ENCODE measurements at regions not wholly inside any gene's neighbourhood (a gene's known extent, or its start where the extent isn't known, plus 50 kb on each side); places are given as distances from the start of the nearest gene placed in this dataset.
A peak's percentile ranks its signal among the peaks of the same experiment; 100 is the strongest.

GRCh38 chr2:187008111-187008510 is 159.1 kb upstream of the ZSWIM2 start:
- no peaks in the 10 kb centered on the region for H3K9me3 ChIP-seq (ENCODE audit: control insufficient read depth, insufficient read depth, low read length)
- H4K91ac ChIP-seq (ENCODE audit: insufficient read depth, low read depth, low read length) = no peak overlapping the region
- no peak overlapping the region for H4K8ac ChIP-seq (ENCODE audit: low read depth in 2 of 2, low read length in 2 of 2)
- H2AK5ac ChIP-seq (ENCODE audit: low read depth, low read length) = no peak overlapping the region
- H2BK20ac ChIP-seq (ENCODE audit: low read depth, low read length) = no peak overlapping the region
- no peaks in the 10 kb centered on the region for H4K20me1 ChIP-seq (ENCODE audit: insufficient read depth, low read length)
- in situ Hi-C loops (cut with MboI; ENCODE audit: low sequenced_read_pairs) = no loop called here
- H2BK15ac ChIP-seq (ENCODE audit: low read depth, low read length) = no peak overlapping the region
- no peaks in the 10 kb centered on the region for H3K79me1 ChIP-seq (ENCODE audit: low read depth in 1 of 2, low read length in 2 of 2)
- DNase-seq (peak; percentile 43), ATAC-seq (ENCODE audit: low read depth) (peak; percentile 71)
- intact Hi-C loops (cut with micrococcal nuclease) = no loop called here
- no peak overlapping the region for H2BK5ac ChIP-seq (ENCODE audit: low read depth, low read length, poor library complexity, severe bottlenecking)
- H3K4me2 ChIP-seq (ENCODE audit: low read depth, low read length) = no peak overlapping the region
- no peak overlapping the region for H3K4me3 ChIP-seq (ENCODE audit: insufficient read depth, low read depth, low read length)
- H3K56ac ChIP-seq (ENCODE audit: extremely low read depth, insufficient read depth, low read length) = no peak overlapping the region
- no peak overlapping the region for H2AFZ ChIP-seq (replicated peaks; ENCODE audit: low read length, poor library complexity)
- no peak overlapping the region for H3K4ac ChIP-seq (ENCODE audit: low read depth, low read length)
- H3K14ac ChIP-seq (replicated peaks; ENCODE audit: low read depth, low read length) = no peak overlapping the region
- no peak overlapping the region for H3K23ac ChIP-seq (ENCODE audit: low read depth, low read length)
- no peak overlapping the region for H2BK120ac ChIP-seq (ENCODE audit: low read depth, low read length)
- no peaks in the 10 kb centered on the region for H3K9me1 ChIP-seq (ENCODE audit: insufficient read depth, low read length)
- ChIA-PET POLR2A (ENCODE audit: unreplicated experiment) (no interaction called here), CTCF (no interaction called here)
- no peaks in the 10 kb centered on the region for H3K4me1 ChIP-seq (ENCODE audit: control insufficient read depth, insufficient read depth, low read length)
- no peak overlapping the region for H4K5ac ChIP-seq (ENCODE audit: low read depth, low read length)
- no TSS peak for BruUV-seq (replicated peaks)
- H3K36me3 ChIP-seq (ENCODE audit: control insufficient read depth, insufficient read depth, low read length) = no peaks in the 10 kb centered on the region
- TF ChIP-seq USF2 (IDR thresholded peaks at IDR 0.05; ENCODE audit: low read depth, low read length) (no peak), RAD21 (IDR thresholded peaks at IDR 0.05; ENCODE audit: low read length) (no peak), MAZ (IDR thresholded peaks at IDR 0.05; ENCODE audit: borderline replicate concordance, low read depth, low read length) (no peak), RFX5 (IDR thresholded peaks at IDR 0.05; ENCODE audit: low read depth, low read length) (no peak), MAFK (IDR thresholded peaks at IDR 0.05; ENCODE audit: low read depth, low read length) (no peak), CTCF (conservative IDR thresholded peaks at IDR 0.05; ENCODE audit: low read depth, low read length) (no peak), MXI1 (IDR thresholded peaks at IDR 0.05; ENCODE audit: borderline replicate concordance, low read depth, low read length) (no peak), BHLHE40 (IDR thresholded peaks at IDR 0.05; ENCODE audit: low read depth, low read length) (no peak), CHD1 (IDR thresholded peaks at IDR 0.05; ENCODE audit: low read depth, low read length) (no peak), ELK1 (IDR thresholded peaks at IDR 0.05; ENCODE audit: borderline replicate concordance, low read depth, low read length) (no peak), POLR2A (IDR thresholded peaks at IDR 0.05; ENCODE audit: low read depth, low read length) (no peak), NFE2L2 (IDR thresholded peaks at IDR 0.05; ENCODE audit: low read depth, low read length) (no peak), RCOR1 (IDR thresholded peaks at IDR 0.05; ENCODE audit: insufficient replicate concordance, low read length) (no peak), CEBPB (IDR thresholded peaks at IDR 0.05; ENCODE audit: low read depth, low read length) (no peak), SMC3 (IDR thresholded peaks at IDR 0.05; ENCODE audit: low read depth, low read length) (no peak), FOS (IDR thresholded peaks at IDR 0.05; ENCODE audit: low read depth, low read length) (no peak)
- no peak overlapping the region for H3K18ac ChIP-seq (ENCODE audit: low read depth, low read length)
- H3K27me3 ChIP-seq (ENCODE audit: control insufficient read depth, insufficient read depth, low read length) = no peaks in the 10 kb centered on the region
- H2AK9ac ChIP-seq (replicated peaks; ENCODE audit: low read depth, low read length, poor library complexity) = no peak overlapping the region
- dilution Hi-C loops (cut with HindIII; ENCODE audit: low sequenced_read_pairs, unreplicated experiment) = no loop called here
- H3K9ac ChIP-seq (ENCODE audit: low read depth, low read length) = no peak overlapping the region
- H3K27ac ChIP-seq (ENCODE audit: insufficient read depth, low read length) = no peak overlapping the region
